HepG2 (cell line): ENCODE measurements at regions not wholly inside any gene's neighbourhood (a gene's known extent, or its start where the extent isn't known, plus 50 kb on each side); places are given as distances from the start of the nearest gene placed in this dataset.
"Not testable (repeated sequence)": the region's sequence is repeated elsewhere in the genome, so short reads cannot be mapped to it uniquely, and the experiment has no call there.

Source experiments
- ATAC-seq: fragments of 200-7000 bp; cut with Tn5 transposase; 3 replicates; pipeline ENCODE4 v1.9.1; 2020; ENCODE audit warnings: mild to moderate bottlenecking, moderate library complexity
- BruUV-seq: library from RNA; stranded (reverse); fragments of 400-500 nt; replicated peaks from 2 replicates; lab custom pipeline; 2021; lab: Mats Ljungman, UMichigan
- CTCF ChIA-PET: fragments of 300-600 bp; formaldehyde crosslinking; extraction: SDS; loops from one replicate; lab custom pipeline; 2021; ENCODE audit warnings: low total read pairs, inconsistent platforms, low intra/inter-chr PET ratio; lab: Yijun Ruan, JAX
- POLR2A ChIA-PET: fragments of 350-600 bp; sonication (Branson Sonifier 250); formaldehyde crosslinking; loops from one replicate; lab custom pipeline; 2020; ENCODE audit warnings: antibody characterized with exemption, inconsistent platforms; lab: Yijun Ruan, JAX
- DNase-seq: peaks from one replicate; pipeline ENCODE4 v3.0.0-alpha.2; 2015; ENCODE audit warnings: low spot score
- FAIRE-seq: peaks from 3 replicates; lab custom pipeline; 2011; peaks lifted over from hg19 to GRCh38; lab: Jason Lieb, UNC
- H2AFZ ChIP-seq: one replicate; pipeline ENCODE4 v1.6.1; 2011; ENCODE audit warnings: low read length, inconsistent platforms
- H3K27ac ChIP-seq: fragments of 300-600 bp; 3 replicates; pipeline ENCODE4 v1.8.0; 2011; ENCODE audit warnings: mixed run types, mild to moderate bottlenecking, mixed read lengths, low read length, inconsistent platforms; ENCODE audit not compliant: insufficient read depth; ENCODE audit errors: extremely low read length
- H3K27me3 ChIP-seq, 2 experiments: fragments of 200-600 bp in 1 of 2; 2 replicates in 1 of 2; 3 replicates in 1 of 2; pipeline versions ENCODE4 v1.6.0 to v1.8.0; 2011; ENCODE audit warnings: low read length in 2 of 2, mild to moderate bottlenecking in 2 of 2, moderate library complexity in 2 of 2, inconsistent platforms in 1 of 2; ENCODE audit not compliant: insufficient read depth in 2 of 2, control insufficient read depth in 1 of 2
- H3K36me3 ChIP-seq, 2 experiments: fragments of 200-600 bp in 1 of 2; replicated peaks in 1 of 2; 2 replicates in 1 of 2; 3 replicates in 1 of 2; pipeline versions ENCODE4 v1.5.1 to v1.8.0; 2011; ENCODE audit warnings: low read length in 2 of 2, inconsistent platforms in 1 of 2; ENCODE audit not compliant: insufficient read depth in 2 of 2, control insufficient read depth in 1 of 2
- H3K4me1 ChIP-seq: 2 replicates; pipeline ENCODE4 v1.5.1; 2012; ENCODE audit warnings: low read length, inconsistent platforms; ENCODE audit not compliant: insufficient read depth
- H3K4me2 ChIP-seq: 2 replicates; pipeline ENCODE4 v1.6.0; 2011; ENCODE audit warnings: low read depth, low read length, inconsistent platforms
- H3K4me3 ChIP-seq, 3 experiments: fragments of 200-600 bp in 1 of 3; sonication (generic), shearing (Covaris generic) in 1 of 3; replicated peaks in 1 of 3; 2 replicates each; pipeline ENCODE4 v1.5.1; 2011 to 2016; ENCODE audit warnings: low read length in 3 of 3, inconsistent platforms in 2 of 3, low read depth in 2 of 3, mild to moderate bottlenecking in 2 of 3, control low read depth in 1 of 3, mixed read lengths in 1 of 3; ENCODE audit not compliant: insufficient read depth in 1 of 3
- H3K79me2 ChIP-seq: one replicate; pipeline ENCODE4 v1.6.1; 2011; ENCODE audit warnings: low read length, inconsistent platforms; ENCODE audit not compliant: insufficient read depth
- H3K9ac ChIP-seq: 2 replicates; pipeline ENCODE4 v1.6.0; 2011; ENCODE audit warnings: mild to moderate bottlenecking, low read depth, low read length, inconsistent platforms; ENCODE audit not compliant: insufficient read depth
- H3K9me3 ChIP-seq: 2 replicates; pipeline ENCODE4 v1.5.1; 2012; ENCODE audit warnings: mild to moderate bottlenecking, low read length
- H4K20me1 ChIP-seq: 2 replicates; pipeline ENCODE4 v1.6.0; 2011; ENCODE audit warnings: inconsistent platforms, mild to moderate bottlenecking, low read length, moderate library complexity; ENCODE audit not compliant: insufficient read depth
- WGBS: methylation state at CpG from one replicate; pipeline ENCODE4 v1.1.6; 2017; ENCODE audit warnings: low lambda C conversion rate; 5-methylcytosine and 5-hydroxymethylcytosine counted together
- in situ Hi-C: cut with HindIII; loops from 2 replicates; pipeline ENCODE4 v1.10.0; 2017; ENCODE audit warnings: low pct_unique_long_range_greater_than_20kb; ENCODE audit not compliant: extremely low pct_ligation_motif_present
- intact Hi-C: fragments of 100-400 bp; cut with micrococcal nuclease; formaldehyde crosslinking; loops from one replicate; pipeline ENCODE4 v1.10.0; 2022; ENCODE audit not compliant: unreplicated experiment

- H3K9me3 ChIP-seq, H3K4me2 ChIP-seq, H3K27ac ChIP-seq, H3K36me3 ChIP-seq, H2AFZ ChIP-seq, in situ Hi-C loops, POLR2A ChIA-PET, H4K20me1 ChIP-seq, CTCF ChIA-PET, ATAC-seq, FAIRE-seq, H3K27me3 ChIP-seq, H3K9ac ChIP-seq, DNase-seq, intact Hi-C loops, H3K4me1 ChIP-seq, BruUV-seq, H3K79me2 ChIP-seq, H3K4me3 ChIP-seq: not testable (repeated sequence)
- WGBS = 67% methylated on average over 2 of the region's 2 CpGs
These were observed 83.6 kb downstream of the FOXD4L6 start for GRCh38 chr9:41044930-41045329.

DNA sequence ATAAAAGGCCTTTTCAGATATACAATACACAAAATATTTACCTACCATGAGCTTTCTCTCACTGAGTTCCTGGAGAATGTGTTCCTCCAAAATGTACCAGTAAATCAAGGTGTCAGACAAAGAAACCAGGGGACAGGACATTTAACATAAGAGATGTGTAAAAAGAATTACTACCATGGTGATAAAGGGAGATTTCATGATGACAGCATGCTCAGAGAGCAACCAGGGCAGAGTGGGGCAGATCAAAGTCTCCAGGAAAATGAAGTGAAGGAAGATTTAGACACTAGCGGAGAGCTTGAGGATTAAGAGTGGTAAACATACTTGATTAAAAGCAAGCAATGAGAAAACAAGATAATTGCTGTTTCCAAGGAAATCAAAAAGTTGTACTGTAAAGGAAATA lies 85.0 kb downstream of the FOXD4L6 start:
- CTCF ChIA-PET, in situ Hi-C loops, H3K9ac ChIP-seq, ATAC-seq, H2AFZ ChIP-seq, intact Hi-C loops, H3K4me2 ChIP-seq, H3K4me3 ChIP-seq, H3K9me3 ChIP-seq, FAIRE-seq, H3K27ac ChIP-seq, H4K20me1 ChIP-seq, H3K4me1 ChIP-seq, BruUV-seq, H3K27me3 ChIP-seq, H3K36me3 ChIP-seq, H3K79me2 ChIP-seq, POLR2A ChIA-PET, DNase-seq: not testable (repeated sequence)
- WGBS = no CpG with 5 or more reads among the region's 1 CpG

GRCh38 chr9:41042111-41042510 lies 86.4 kb downstream of the FOXD4L6 start:
- H3K79me2 ChIP-seq, CTCF ChIA-PET, BruUV-seq, H3K9me3 ChIP-seq, H3K9ac ChIP-seq, ATAC-seq, H3K4me2 ChIP-seq, intact Hi-C loops, H3K4me1 ChIP-seq, FAIRE-seq, DNase-seq, H3K36me3 ChIP-seq, POLR2A ChIA-PET, H3K4me3 ChIP-seq, H2AFZ ChIP-seq, in situ Hi-C loops, H3K27ac ChIP-seq, H4K20me1 ChIP-seq, H3K27me3 ChIP-seq: not testable (repeated sequence)
- WGBS = 68% methylated on average over 4 of the region's 4 CpGs

GRCh38 chr9:41040705-41041342 lies 87.7 kb downstream of the FOXD4L6 start:
- not testable (repeated sequence) for ATAC-seq, BruUV-seq

More at GRCh38 chr9:41040705-41041342, 87.7 kb downstream of the FOXD4L6 start:
- intact Hi-C loops, DNase-seq, H3K79me2 ChIP-seq, H3K4me2 ChIP-seq, H3K27me3 ChIP-seq, H3K36me3 ChIP-seq, in situ Hi-C loops, H3K27ac ChIP-seq, FAIRE-seq, H2AFZ ChIP-seq, H3K4me3 ChIP-seq, H3K9ac ChIP-seq, POLR2A ChIA-PET, H4K20me1 ChIP-seq, H3K4me1 ChIP-seq, H3K9me3 ChIP-seq, CTCF ChIA-PET: not testable (repeated sequence)
